Hepatocyte (in vitro differentiated cells): ENCODE measurements at regions not wholly inside any gene's neighbourhood (a gene's known extent, or its start where the extent isn't known, plus 50 kb on each side); places are given as distances from the start of the nearest gene placed in this dataset.

Experiments
- EZH2 ChIP-seq: fragments of 200-600 bp; sonication (generic); IDR thresholded peaks from 2 replicates; pipeline ENCODE4 v1.6.1; 2016; ENCODE audit warnings: antibody characterized with exemption, mild to moderate bottlenecking, borderline replicate concordance
- TF ChIP-seq, protein P1 (sequence below): fragments of 200-600 bp; sonication (generic); IDR thresholded peaks from 2 replicates; pipeline ENCODE4 v1.5.1; 2016; ENCODE audit warnings: antibody characterized with exemption, mild to moderate bottlenecking; ENCODE audit not compliant: poor library complexity

DNA sequence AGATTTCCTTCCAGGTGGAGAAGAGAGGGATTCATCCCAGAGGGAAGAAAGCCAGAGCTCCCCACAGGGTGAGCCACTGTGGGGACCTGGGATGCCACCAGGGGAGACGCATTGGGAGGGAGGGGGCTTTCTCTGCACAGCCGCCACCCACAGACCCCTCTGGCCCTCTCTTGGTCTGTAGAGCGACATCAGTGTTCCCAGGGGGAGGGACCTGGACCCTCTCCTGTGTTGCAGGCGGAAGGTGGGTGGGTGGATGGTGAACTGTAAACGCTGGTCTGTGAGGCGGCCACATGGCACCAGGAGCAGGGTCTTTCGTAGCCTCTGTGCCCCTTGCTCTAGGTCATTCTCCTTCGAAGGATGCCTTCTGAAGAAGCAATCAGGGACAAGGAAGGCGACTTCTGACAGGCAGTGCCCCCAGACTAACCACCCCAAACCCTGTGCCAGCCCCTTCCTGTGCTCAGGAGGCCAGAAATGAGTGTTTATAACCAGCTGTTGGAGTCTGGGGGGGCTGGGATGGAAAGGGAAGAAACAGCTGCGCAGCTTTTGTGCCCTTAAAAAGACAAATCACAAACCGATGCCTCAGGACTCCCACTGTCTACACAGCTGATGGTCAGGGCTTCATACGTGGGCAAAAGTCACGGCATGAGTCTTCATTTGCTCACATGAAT, 121.4 kb upstream of the ZBTB40 start:
- TF ChIP-seq, protein P1, sequence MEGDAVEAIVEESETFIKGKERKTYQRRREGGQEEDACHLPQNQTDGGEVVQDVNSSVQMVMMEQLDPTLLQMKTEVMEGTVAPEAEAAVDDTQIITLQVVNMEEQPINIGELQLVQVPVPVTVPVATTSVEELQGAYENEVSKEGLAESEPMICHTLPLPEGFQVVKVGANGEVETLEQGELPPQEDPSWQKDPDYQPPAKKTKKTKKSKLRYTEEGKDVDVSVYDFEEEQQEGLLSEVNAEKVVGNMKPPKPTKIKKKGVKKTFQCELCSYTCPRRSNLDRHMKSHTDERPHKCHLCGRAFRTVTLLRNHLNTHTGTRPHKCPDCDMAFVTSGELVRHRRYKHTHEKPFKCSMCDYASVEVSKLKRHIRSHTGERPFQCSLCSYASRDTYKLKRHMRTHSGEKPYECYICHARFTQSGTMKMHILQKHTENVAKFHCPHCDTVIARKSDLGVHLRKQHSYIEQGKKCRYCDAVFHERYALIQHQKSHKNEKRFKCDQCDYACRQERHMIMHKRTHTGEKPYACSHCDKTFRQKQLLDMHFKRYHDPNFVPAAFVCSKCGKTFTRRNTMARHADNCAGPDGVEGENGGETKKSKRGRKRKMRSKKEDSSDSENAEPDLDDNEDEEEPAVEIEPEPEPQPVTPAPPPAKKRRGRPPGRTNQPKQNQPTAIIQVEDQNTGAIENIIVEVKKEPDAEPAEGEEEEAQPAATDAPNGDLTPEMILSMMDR: no peak
- no peak for TF ChIP-seq EZH2
